ENCODE measurements at regions not wholly inside any gene's neighbourhood (a gene's known extent, or its start where the extent isn't known, plus 50 kb on each side); places are given as distances from the start of the nearest gene placed in this dataset.

DNA sequence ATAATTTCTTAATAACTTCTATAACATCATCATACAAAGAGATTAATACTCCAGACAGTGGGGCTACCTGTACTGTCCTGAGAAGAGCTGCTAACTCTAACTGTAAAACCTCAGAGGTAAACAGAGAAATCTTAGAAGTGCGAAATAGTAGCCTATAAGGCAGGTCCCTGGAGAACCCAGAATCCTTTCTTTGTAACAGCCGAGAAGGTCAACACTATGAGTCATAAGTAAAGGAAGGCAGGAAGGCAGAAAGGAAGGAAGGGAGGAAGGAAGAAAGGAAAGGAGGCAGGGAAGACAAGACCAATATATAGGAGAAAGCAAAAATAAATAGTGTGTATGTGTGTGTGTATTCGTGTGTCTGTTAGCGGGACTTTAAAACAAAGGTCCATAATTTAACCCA, 540.6 kb downstream of the ZWINT start:
- Histone ChIP-seq H3K9ac (ENCODE audit: low read depth in 2 of 2, low read length in 2 of 2) (no peak overlapping the region), H3K9me3 (no peaks in the 10 kb centered on the region), H3K36me3 (no peaks in the 10 kb centered on the region), H3K27ac (no peak overlapping the region), H3K27me3 (no peaks in the 10 kb centered on the region), H3K4me3 (no peak overlapping the region), H3K4me1 (no peaks in the 10 kb centered on the region)
- intact Hi-C loops (cut with DNase I), result no loop called here
- DNase-seq, result no peak
- TF ChIP-seq, protein P1, sequence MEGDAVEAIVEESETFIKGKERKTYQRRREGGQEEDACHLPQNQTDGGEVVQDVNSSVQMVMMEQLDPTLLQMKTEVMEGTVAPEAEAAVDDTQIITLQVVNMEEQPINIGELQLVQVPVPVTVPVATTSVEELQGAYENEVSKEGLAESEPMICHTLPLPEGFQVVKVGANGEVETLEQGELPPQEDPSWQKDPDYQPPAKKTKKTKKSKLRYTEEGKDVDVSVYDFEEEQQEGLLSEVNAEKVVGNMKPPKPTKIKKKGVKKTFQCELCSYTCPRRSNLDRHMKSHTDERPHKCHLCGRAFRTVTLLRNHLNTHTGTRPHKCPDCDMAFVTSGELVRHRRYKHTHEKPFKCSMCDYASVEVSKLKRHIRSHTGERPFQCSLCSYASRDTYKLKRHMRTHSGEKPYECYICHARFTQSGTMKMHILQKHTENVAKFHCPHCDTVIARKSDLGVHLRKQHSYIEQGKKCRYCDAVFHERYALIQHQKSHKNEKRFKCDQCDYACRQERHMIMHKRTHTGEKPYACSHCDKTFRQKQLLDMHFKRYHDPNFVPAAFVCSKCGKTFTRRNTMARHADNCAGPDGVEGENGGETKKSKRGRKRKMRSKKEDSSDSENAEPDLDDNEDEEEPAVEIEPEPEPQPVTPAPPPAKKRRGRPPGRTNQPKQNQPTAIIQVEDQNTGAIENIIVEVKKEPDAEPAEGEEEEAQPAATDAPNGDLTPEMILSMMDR (IDR thresholded peaks at IDR 0.05), result no peak

- DNase-seq, result no peak
- no peak overlapping the region for H3K9ac ChIP-seq (ENCODE audit: low read depth in 2 of 2, low read length in 2 of 2)
- H3K4me1 ChIP-seq, result no peaks in the 10 kb centered on the region
- TF ChIP-seq, protein P1 (IDR thresholded peaks at IDR 0.05), result no peak
- H3K4me3 ChIP-seq, result no peak overlapping the region
- H3K27ac ChIP-seq, result no peak overlapping the region
- no peaks in the 10 kb centered on the region for H3K9me3 ChIP-seq
- intact Hi-C loops (cut with DNase I), result no loop called here
- H3K27me3 ChIP-seq, result no peaks in the 10 kb centered on the region
- H3K36me3 ChIP-seq, result no peaks in the 10 kb centered on the region
Observed at GRCh38 chr10:55820071-55820470, 541.0 kb downstream of the ZWINT start.

DNA sequence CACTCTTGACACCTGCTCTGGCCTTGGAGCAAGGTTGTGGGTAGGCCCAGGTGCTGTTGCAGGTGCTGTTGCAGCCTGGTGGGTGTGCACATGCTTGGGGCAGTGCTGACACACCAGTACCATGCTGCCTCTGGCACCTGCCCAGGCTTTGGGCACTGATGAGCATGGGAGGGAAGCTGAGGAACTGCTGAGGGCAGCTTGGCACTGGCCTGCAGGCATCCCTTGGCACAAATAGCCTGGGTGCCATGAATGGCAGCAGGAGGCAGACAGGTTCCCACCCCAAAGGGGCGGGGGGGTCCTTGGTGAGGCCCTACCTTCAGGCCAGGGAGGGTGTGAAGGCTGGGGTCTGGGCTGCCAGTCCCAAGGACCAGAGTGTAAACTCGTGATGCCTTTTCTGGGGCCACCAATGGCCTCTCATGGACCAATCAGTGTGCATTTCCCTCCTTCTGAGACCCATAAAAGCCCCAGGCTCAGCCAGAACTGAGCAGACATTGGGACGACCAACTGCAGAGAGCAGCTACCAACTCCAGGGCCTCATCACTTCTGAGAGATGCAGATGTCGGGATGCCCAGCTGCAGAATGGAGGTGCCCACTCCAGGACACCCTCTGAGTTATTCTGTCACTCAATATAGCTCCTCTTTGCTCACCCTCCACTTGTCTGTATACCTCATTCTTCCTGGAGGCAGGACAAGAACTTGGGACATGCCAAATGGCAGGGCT, 547.4 kb downstream of the ZWINT start:
- intact Hi-C loops (cut with DNase I), result no loop called here
- no peak for DNase-seq
- H3K27me3 ChIP-seq, result no peaks in the 10 kb centered on the region

GRCh38 chr10:55803055-55803454, 558.0 kb downstream of the ZWINT start:
- Histone ChIP-seq H3K27ac (no peak overlapping the region), H3K36me3 (no peaks in the 10 kb centered on the region), H3K27me3 (no peaks in the 10 kb centered on the region), H3K9ac (ENCODE audit: low read depth in 2 of 2, low read length in 2 of 2) (no peak overlapping the region), H3K9me3 (no peaks in the 10 kb centered on the region), H3K4me3 (no peak overlapping the region), H3K4me1 (no peaks in the 10 kb centered on the region)
- DNase-seq, result no peak
- TF ChIP-seq, protein P1 (IDR thresholded peaks at IDR 0.05), result no peak
- intact Hi-C loops (cut with DNase I), result no loop called here

More for the DNA sequence above, 547.4 kb downstream of the ZWINT start:
- no peak overlapping the region for H3K9ac ChIP-seq (ENCODE audit: low read depth in 2 of 2, low read length in 2 of 2)
- H3K4me3 ChIP-seq, result no peak overlapping the region
- no peaks in the 10 kb centered on the region for H3K4me1 ChIP-seq
- TF ChIP-seq, protein P1 (IDR thresholded peaks at IDR 0.05), result no peak
- H3K27ac ChIP-seq, result no peak overlapping the region
- H3K9me3 ChIP-seq, result no peaks in the 10 kb centered on the region
- no peaks in the 10 kb centered on the region for H3K36me3 ChIP-seq

- no peaks in the 10 kb centered on the region for H3K36me3 ChIP-seq
- H3K4me1 ChIP-seq, result no peaks in the 10 kb centered on the region
- no peak overlapping the region for H3K4me3 ChIP-seq
- H3K9me3 ChIP-seq, result no peaks in the 10 kb centered on the region
- no peak for DNase-seq
- intact Hi-C loops (cut with DNase I), result no loop called here
- no peaks in the 10 kb centered on the region for H3K27me3 ChIP-seq
- no peak overlapping the region for H3K27ac ChIP-seq
- TF ChIP-seq, protein P1 (IDR thresholded peaks at IDR 0.05), result no peak
- H3K9ac ChIP-seq (ENCODE audit: low read depth in 2 of 2, low read length in 2 of 2), result no peak overlapping the region
Observed at GRCh38 chr10:55801353-55801661, 559.8 kb downstream of the ZWINT start.
